DMS153 treated with DMSO at 0.1 percent for 48 hours (cell line): ENCODE measurements at regions not wholly inside any gene's neighbourhood (a gene's known extent, or its start where the extent isn't known, plus 50 kb on each side); places are given as distances from the start of the nearest gene placed in this dataset.

Source experiments
- DNase-seq: peaks from one replicate; lab custom pipeline; 2025; ENCODE audit not compliant: unreplicated experiment; lab: John Stamatoyannopoulos, UW

DNA sequence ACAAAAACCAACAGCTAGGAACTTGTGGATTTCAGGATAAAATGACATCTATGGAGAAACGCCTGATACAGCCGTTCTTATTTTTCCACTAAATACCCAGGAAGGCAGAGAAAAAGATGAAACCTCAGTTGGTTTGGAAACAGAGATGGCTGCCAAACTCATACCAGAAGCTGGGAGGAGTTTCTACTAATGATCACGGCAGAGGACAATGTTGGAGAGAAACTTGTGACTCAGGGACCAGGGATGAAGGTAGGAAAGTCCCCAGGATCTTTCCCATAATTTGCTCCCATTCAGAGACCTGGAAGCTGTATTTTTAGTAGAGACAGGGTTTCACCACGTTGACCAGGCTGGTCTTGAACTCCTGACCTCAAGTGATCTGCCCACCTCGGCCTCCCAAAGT lies 187.1 kb upstream of the IER5L start:
- no peak for DNase-seq

DNA sequence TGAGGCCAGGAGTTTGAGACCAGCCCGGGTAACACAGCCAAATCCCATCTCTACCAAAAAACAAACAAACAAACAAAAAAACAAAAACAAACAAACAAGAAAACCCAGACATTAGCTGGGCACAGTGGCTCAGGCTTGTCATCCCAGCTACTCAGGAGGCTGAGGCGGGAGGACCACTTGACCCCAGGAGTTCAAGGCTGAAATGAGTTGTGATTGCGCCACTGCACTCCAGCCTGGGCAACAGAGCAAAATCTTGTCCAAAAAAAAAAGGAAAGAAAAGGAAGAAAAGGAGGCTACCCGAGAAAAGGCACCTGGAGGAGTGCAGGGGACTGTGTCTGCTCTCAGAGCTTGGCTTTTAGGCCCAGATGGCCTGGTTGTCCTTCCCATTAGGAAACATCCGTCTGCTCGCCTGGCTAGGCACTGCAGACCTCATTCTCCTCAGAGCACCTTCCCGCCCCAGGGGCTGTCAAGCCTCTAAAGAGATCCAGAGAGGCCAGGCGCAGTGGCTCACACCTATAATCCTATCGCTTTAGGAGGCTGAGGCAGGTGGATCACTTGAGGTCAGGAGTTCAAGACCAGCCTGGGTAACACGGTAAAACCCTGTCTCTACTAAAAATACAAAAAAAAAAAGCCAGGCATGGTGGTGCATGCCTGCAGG lies 185.3 kb upstream of the IER5L start:
- no peak for DNase-seq

DNA sequence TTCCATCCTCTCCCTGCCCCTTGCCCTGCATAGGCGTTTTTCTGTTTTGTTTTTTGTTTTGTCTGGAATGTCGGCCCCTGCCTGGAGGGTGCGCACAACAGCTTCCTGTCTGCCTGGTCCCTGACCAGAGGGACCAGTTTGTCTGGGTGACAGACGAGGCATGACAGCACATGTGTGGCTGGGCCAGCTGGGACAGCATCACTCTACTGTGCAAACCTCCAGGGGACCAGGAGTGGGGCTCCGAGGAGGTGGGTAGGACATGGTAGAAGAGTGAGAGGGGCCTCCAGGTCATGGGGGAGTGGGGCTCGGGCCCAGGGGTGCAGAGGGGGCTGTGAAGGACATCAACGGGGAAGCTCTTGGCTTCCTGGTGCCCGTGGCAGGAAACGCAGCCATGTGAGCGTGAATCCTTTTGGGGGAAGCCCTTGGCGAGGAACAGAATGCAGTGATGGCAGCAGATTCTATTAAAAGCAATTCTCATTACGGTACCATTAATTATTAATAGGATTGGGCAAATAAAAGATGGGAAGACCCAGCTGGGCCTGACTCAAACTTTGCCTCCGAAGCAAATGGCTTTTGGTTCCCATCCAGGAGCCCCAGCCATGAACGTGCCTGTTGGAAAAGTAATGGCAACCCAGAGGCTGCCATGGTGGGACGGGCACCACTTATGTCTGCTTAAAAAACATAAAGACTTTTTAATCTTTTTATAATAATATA lies 184.4 kb upstream of the IER5L start:
- DNase-seq: peak; percentile 46

DNA sequence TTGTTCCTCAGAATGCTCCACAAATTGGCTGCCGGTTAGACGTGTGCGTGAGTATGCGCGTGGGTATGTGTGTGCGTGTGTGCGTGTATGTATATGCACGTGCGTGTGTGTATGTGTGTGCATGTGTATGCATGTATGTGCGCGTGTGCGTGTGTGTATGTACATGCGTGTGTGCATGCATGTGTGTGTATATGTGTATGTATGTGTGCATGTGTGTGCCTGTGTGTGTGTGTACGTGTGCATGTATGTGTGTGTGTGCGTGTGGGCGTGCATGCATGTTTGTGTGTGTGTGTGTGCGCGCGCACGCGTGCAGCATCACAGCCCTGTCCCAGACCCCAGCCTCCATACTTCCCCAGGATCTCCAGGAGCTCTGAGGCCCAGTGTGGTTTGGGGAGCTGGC lies 183.1 kb upstream of the IER5L start:
- DNase-seq: no peak

DNA sequence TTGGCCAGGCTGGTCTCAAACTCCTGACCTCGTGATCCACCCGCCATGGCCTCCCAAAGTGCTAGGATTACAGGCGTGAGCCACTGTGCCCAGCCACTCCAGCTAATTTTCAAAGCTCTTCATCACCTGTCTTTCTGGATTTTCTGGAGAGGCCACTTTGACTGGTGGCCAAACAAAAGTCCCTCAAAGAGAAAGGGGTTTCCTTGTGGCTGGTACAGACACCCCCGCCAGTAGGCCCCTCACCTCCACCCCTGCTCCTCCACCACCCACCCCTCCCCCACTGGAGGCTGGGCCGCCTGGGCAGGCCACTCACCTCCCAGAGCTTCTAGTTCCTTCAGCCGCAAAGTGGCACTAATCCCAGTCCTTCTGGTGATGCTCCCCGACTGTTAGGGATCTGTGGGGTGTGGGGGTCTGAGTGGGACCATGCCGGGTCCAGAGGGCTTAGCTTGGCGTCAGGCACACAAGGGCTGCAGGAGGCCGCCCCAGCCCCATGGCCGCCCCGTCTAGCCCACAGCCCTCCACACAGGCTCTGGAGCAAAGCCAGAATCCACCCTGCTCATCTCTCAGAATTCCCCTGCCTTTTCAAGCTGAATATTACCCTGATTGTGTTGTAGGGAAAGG lies 182.0 kb upstream of the IER5L start:
- no peak for DNase-seq

DNA sequence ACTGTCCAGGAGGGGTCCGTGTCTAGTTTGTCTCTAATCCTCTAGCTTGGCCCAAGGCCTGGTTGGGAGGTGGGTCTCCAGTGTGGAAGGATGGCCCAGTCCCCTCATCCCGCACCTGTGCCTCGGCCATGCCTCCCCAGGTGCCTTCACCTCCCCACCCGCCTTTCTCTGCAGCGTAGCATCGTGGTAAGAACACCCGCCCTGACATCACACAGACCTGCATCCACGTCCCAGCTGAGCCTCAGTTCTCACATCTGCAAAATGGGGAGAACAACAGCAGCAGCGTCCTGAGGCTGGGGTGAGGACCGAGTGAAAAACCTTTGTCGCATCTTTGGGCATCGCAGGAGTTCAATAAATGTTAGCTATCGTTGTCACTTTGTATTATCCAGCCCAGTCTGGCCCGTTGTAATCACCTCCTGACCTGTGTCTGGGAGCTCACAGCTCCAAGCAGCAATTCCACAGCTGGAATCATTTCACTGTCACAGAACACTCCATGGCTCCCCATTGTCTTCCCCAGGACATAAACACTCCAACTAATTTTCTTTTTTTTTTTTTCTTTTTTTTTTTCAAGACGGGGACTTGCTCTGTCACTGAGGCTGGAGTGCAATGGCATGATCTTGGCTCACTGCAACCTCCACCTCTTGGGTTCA lies 181.2 kb upstream of the IER5L start:
- DNase-seq: no peak

DNA sequence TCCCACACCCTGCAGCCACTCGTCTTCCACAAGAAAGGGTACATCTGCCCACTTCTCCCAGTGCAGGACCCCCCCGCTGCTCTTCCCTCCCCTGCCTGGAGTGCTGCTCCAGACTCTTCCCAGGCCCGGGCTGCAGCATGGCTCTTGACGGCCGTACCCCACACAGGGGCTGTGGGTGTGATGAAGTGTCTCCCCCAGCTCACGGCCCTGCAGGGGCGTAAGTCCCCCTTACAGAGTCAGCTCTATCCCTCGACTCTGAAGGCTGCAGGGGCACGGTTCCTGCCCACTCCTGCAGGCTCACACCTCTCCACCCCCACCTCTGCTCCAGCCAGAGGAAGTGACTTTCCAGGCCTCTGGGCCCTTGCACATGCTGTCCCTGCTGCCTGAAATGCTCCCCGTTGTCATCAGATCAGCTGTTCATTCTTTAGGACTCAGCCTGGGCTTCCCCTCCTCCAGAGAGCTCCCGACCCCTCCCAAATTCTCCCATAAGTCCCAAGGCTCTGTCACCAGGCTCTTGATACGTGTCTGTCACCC lies 180.6 kb upstream of the IER5L start:
- DNase-seq: no peak

DNA sequence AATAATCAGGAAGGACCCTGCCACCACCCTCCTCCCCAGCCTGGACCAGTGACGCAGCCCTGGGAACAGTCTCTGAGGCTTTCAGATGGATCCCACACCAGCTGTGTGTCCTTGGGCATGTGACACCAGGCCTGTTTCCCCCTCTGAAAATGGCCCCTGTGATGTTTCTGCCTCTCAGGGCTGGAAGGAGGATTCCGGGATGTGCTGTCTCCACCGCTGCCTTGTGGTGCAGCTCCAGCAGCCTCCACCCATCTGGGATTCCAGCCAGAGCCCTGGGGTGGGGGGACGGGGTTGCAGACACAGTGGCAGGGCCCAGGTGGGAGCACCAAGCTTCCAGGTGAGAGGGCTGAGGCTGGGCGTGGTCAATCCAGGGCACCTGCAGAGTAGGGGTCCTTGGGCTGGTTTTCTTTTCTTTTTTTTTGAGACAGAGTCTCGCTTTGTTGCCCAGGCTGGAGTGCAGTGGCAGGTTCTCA lies 179.7 kb upstream of the IER5L start:
- no peak for DNase-seq

DNA sequence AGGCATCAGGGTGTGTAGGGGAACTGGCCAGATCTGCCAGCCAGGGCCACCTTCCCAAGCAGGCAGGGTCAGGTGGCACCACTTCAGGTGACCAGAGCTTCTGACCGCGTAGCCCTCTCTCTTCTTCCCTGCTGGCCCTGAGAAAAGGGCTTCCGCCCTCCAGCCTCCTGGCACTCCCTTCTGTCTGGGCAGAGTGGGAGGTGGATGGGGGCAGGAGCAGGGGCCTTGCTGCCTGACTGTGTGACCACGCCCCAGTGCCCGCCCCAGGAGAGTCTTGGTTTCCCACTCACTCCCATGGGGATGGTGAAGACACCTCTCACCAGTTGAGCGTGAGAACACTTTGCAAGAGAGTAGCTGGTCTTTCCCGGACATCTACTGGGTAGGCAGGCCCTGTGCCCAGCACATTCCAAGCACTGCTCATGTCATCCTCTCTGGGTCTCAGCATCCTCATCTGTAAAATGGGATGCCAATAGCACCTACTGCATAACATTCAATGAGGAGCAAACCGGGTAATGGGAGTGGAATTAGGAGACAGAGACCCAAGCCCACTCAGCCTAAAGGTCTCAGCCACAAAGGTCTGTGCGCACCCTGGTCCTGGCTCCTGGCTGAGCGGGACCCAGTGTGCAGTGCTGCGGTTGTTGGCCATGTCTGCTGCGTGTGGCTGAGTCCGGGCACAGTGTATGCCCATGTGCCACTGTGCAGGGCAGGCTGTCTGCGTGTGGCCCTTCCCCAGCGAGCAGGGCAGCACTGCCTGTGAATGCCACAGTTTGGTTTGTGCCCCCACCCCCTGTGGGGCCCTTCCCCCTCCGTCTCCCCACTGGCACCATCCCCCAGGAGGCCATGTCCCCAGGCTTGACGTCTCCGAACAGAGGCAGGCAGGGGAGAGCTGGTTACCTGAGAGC lies 179.1 kb upstream of the IER5L start:
- no peak for DNase-seq

DNA sequence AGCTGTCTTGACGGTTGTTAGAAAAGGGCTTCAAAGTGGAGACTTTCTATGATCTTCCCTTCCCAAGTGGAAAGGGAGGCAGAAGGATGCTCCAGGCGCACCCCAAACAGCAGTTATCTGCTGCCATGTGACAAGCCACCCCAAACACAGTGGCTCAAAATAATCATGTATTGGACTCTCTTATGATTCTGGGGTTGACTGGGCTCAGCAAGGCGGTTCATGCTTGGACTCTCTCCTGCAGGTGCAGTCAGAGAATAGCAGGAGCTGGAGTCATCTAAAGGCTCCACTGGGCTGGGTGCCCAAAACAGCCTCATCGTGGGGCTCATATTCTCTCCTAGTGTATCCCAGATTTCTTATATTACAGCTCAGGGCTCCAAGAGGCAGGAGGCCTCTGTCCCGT lies 177.6 kb upstream of the IER5L start:
- no peak for DNase-seq

DNA sequence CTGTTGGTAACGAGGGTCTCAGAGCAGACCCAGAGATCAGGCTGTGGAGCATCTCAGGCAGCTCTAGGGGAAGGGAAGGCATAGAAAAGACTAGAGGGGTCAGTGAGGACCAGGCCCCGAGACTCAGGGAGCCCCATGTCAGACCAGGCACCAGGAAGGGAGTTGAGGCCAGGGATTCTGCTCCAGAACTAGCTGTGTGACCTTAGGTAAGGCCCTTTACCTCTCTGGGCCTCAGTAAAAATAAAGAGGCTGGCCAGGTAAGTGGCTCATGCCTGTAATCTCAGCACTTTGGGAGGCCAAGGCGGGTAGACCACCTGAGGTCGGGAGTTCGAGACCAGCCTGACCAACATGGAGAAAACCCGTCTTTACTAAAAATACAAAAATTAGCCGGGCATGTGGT lies 176.4 kb upstream of the IER5L start:
- DNase-seq: no peak

DNA sequence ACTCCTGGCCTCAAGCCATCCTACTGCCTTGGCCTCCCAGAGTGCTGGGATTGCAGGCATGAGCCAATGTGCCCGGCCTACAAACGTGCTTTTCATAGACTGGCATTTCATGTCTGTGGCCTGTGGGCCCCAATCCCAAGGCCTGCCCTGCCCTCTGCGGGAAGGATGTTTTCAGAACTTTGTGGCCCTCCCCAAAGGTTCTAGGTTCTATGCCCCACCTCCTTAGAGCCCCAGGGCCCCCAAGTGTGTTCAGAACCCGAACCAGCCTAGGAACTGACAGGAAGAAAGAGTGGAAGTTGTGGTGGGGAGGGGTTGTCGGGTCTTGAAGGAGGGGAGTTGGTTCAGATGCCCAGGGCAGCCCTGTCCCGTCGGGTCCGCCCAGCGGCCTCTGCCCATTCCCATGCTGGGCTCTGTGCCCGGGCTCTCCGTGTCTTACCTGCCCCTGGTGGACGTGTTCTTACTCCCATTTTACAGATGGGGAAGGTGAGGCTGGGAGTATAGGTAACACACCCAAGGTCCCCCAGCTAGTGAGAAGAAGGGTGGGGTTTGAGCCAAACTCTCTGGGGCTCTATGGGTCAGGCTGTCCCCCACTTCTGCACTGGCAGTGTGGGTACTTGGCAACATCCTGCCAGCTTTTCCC lies 175.8 kb upstream of the IER5L start:
- no peak for DNase-seq

DNA sequence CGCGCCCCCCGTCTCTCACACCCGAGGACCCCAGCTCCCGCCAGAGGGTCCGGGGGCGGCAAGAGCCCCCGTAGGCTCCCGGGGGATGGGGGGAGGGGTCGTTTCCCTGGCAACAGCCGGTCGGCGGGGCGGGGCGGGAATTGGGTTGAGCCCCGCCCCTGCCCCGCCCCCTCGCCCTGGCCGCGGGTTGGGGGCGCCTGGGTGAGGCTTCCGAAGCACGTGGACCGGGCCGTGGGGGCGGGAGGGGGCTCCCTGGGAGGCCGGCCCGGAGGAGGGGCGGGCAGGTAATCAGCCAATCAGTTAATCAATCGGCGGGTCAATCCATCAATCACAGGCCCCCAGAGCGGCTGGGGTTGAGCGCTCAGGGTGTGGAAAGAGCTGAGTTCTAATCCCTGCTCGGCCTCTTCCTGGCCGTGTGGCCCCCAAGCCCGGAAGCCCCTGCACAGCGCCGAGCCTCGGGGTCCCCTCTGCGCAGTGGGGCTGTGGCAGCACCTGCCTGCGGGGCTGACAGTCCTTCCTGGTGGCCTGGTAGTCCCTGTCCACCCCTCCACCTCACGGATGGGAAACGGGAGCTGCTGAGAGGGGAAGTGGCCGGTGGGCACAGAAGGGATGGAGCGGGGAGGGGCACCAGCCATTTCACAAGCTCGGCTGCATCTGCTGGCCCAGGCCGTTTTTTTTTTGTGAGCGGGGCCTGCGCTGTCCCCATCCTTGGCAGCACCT lies 174.2 kb upstream of the IER5L start:
- no peak for DNase-seq

DNA sequence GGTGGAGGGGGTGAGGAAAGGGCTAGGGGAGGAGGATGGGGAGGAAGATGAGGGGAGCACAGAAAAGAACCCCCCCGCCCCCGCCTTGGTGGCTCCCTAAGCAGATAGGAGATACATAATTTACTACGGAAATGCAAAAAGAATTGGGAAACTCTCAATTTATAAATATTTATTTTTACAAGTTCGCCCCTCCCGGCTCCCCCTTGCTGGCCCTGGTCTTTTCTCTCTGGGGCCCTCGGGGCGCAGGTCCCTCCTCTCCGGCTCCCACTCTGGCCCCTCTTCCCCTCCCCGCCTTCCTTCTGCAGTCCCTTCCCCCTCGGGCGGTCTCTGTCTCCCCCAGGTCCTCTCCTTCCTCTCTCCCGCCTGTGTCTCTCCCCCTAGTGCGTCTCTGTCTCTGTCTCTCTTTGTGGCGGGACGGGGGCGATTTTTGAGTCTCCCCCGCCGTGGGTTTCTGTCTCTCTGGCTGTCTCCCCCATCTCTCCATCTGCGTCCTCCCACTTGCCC lies 173.6 kb upstream of the IER5L start:
- DNase-seq: no peak

DNA sequence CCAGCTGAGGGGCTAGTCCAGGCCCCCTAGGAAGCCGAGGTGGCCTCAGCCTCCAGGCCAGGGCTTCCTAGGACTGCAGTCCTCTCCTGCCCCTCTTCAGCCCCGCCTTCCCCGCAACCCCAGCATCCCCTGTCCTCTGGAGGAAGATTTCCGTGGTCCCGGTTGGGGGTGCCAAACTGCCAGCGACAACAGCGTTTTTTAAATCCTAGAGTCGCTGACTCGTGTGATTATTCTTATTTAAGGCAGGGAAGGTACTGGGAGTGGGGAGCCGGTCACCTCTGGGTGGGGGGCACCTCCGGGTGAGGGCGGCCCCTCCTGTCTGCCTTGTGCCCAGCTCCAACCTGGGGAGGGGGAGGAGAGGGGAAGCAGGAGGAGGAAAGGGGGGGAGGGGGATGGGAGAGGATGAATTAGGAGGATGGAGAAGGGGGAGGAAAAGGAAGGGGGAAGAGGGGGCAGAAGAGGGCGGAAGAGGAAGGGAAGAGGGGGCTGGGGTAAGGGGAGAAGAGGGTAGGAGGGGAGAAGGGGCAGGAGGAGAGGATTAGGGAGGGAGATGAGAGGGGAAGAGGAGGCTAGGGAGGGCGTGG lies 173.1 kb upstream of the IER5L start:
- no peak for DNase-seq

DNA sequence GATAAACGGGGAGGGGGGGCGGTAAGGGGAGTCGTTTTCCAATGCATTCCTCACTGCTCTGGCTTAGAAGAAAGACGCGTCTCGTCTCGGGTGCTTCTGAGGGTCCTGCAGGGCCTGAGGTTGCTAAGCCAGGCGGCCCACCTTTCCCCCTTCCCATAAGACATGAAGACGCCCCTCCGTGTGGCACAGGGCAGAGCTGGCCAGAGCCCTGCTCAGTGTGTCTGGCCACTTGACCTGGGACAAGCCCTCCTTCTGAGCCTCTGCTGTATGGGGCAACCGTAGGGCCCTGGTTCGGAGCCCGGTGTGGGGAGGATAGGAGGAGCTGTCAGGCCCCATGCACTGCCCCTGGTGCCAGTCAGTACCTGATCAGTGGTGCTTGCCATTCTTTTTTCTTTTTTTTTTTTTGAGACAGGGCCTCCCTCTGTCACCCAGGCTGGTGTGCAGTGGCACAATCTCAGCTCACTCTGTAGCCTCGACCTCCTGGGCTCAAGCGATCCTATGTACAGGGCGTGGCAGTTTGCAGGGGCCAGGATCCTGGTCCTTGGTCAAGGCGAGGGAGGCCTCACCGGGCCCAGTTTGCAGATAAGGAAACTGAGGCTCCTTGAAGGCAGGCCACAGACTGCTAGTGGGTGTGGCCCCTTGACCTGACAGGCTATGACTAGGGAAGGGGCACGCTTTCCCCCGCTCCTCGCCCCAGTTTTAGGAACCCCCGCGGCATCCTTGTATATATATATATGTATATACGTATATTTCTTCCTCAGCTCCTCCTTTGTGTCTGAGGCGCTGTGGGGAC lies 172.3 kb upstream of the IER5L start:
- no peak for DNase-seq

DNA sequence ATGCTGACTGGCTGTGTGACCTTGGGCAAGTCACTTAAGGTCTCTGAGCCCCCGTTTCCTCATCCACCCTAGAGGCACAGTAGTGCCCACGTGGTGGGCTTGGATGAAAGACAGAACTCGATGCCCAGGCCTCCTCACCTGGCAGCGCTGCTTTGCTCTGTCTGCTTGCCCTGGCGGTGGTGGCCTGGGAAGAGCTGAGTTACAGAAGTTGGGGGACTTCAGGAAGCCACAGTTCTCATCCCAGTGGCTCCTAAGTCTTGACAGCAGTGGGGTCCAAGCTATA lies 171.5 kb upstream of the IER5L start:
- DNase-seq: no peak

DNA sequence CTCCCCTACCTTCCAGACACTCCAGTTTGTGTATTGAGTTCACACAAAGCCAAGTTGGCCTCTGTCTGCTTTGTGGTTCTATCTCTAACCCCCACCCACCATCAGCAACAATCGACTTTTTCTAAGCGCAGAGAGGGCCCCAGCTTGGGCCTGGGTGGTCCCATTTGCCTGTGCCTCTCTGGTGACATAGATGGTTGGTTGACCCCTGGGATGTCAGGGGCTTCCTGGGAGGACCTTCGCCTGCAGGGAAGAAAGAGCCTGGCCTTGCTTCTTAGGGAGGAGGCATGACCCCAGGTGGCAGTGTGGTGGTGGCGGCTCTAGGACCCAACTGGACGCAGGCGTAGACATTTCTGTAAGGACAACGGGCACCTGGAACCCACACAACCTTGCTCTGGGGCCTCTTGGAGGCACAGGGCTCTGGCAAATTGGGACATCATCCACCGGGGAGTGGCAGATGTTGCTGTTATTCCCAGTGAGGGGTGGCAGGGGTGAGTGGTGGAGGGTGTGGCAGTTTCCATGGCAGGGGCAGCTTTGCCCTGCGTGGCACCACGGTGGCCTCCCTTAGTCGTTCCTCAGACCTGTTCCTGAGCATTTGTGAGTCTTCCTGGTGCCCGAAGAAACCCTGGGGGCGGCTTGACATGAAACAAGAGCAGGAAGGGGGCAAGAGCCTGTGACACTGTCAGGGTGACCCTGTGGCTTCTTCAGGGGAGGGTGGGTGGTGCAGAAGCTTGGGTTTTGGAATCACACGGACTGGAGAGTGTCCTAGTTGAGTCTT lies 171.0 kb upstream of the IER5L start:
- no peak for DNase-seq
